NCI-H2081 treated with DMSO at 0.1 percent for 48 hours (cell line): ENCODE measurements at regions not wholly inside any gene's neighbourhood (a gene's known extent, or its start where the extent isn't known, plus 50 kb on each side); places are given as distances from the start of the nearest gene placed in this dataset.

Experiments used
- DNase-seq: peaks from one replicate; lab custom pipeline; 2025; lab: John Stamatoyannopoulos, UW

GRCh38 chr7:17608114-17608833, 309.8 kb downstream of the AHR start:
- DNase-seq = no peak

GRCh38 chr7:17611611-17612010, 313.2 kb downstream of the AHR start:
- no peak for DNase-seq

- no peak for DNase-seq
Measured at GRCh38 chr7:17613338-17614041, 315.0 kb downstream of the AHR start.

- DNase-seq = no peak
Measured at GRCh38 chr7:17617380-17617779, 318.9 kb downstream of the AHR start.

- DNase-seq = no peak
Measured at GRCh38 chr7:17617857-17618651, 319.6 kb downstream of the AHR start.

GRCh38 chr7:17618652-17618974, 320.2 kb downstream of the AHR start:
- DNase-seq = no peak

- DNase-seq = no peak
Measured at GRCh38 chr7:17619196-17619818, 320.9 kb downstream of the AHR start.

GRCh38 chr7:17620566-17620965, 319.7 kb downstream of the SNX13 start:
- DNase-seq = no peak

GRCh38 chr7:17622451-17622850, 317.8 kb downstream of the SNX13 start:
- no peak for DNase-seq

- no peak for DNase-seq
Measured at GRCh38 chr7:17623546-17624185, 316.6 kb downstream of the SNX13 start.

- no peak for DNase-seq
Measured at GRCh38 chr7:17624379-17624778, 315.9 kb downstream of the SNX13 start.

- no peak for DNase-seq
Measured at GRCh38 chr7:17625043-17625442, 315.3 kb downstream of the SNX13 start.

GRCh38 chr7:17626235-17626634, 314.1 kb downstream of the SNX13 start:
- DNase-seq = no peak

- DNase-seq = no peak
Measured at GRCh38 chr7:17631061-17631460, 309.2 kb downstream of the SNX13 start.

GRCh38 chr7:17632384-17632783, 307.9 kb downstream of the SNX13 start:
- DNase-seq = no peak

GRCh38 chr7:17633067-17633466, 307.2 kb downstream of the SNX13 start:
- no peak for DNase-seq

- DNase-seq = no peak
Measured at GRCh38 chr7:17638727-17639126, 301.6 kb downstream of the SNX13 start.

- no peak for DNase-seq
Measured at GRCh38 chr7:17640730-17641377, 299.4 kb downstream of the SNX13 start.

GRCh38 chr7:17645500-17645899, 294.8 kb downstream of the SNX13 start:
- DNase-seq = no peak

GRCh38 chr7:17646253-17646956, 293.9 kb downstream of the SNX13 start:
- DNase-seq = no peak

GRCh38 chr7:17651341-17651740, 289.0 kb downstream of the SNX13 start:
- no peak for DNase-seq
